ENCODE measurements at regions not wholly inside any gene's neighbourhood (a gene's known extent, or its start where the extent isn't known, plus 50 kb on each side); places are given as distances from the start of the nearest gene placed in this dataset.

GRCh38 chr1:163013826-163014600 lies 55.1 kb upstream of the RGS4 start:
- intact Hi-C loops (cut with DNase I), result no loop called here
- no peaks in the 10 kb centered on the region for H3K4me1 ChIP-seq (replicated peaks)
- WGBS, result 74% methylated on average over 6 of the region's 6 CpGs
- TF ChIP-seq POLR2AphosphoS5 (IDR thresholded peaks at IDR 0.05), result no peak
- no peak for TF ChIP-seq POLR2A (IDR thresholded peaks at IDR 0.05)
- no peak for TF ChIP-seq CTCF (IDR thresholded peaks at IDR 0.05)
- H3K36me3 ChIP-seq, result no peaks in the 10 kb centered on the region
- no peak overlapping the region for H3K27ac ChIP-seq
- DNase-seq (ENCODE audit: low spot score), result no peak
- H3K27me3 ChIP-seq (replicated peaks; ENCODE audit: insufficient read depth), result no peaks in the 10 kb centered on the region
- no peak overlapping the region for H3K4me3 ChIP-seq
- H3K9me3 ChIP-seq, result no peaks in the 10 kb centered on the region

GRCh38 chr1:163006051-163006834 lies 62.9 kb upstream of the RGS4 start:
- intact Hi-C loops (cut with DNase I), result no loop called here

GRCh38 chr1:162997499-162998285 lies 71.5 kb upstream of the RGS4 start:
- Histone ChIP-seq H3K4me3 (no peak overlapping the region), H3K4me1 (replicated peaks) (no peaks in the 10 kb centered on the region), H3K27ac (no peak overlapping the region), H3K36me3 (no peaks in the 10 kb centered on the region), H3K27me3 (replicated peaks; ENCODE audit: insufficient read depth) (no peaks in the 10 kb centered on the region), H3K9me3 (no peaks in the 10 kb centered on the region)
- intact Hi-C loops (cut with DNase I), result no loop called here
- 77% methylated on average over 2 of the region's 2 CpGs for WGBS
- TF ChIP-seq POLR2A (IDR thresholded peaks at IDR 0.05), result no peak
- TF ChIP-seq CTCF (IDR thresholded peaks at IDR 0.05), result no peak
- TF ChIP-seq POLR2AphosphoS5 (IDR thresholded peaks at IDR 0.05), result no peak
- DNase-seq (ENCODE audit: low spot score), result no peak

More at GRCh38 chr1:163006051-163006834, 62.9 kb upstream of the RGS4 start:
- 88% methylated on average over 10 of the region's 10 CpGs for WGBS
- H3K4me1 ChIP-seq (replicated peaks), result no peaks in the 10 kb centered on the region
- TF ChIP-seq POLR2A (IDR thresholded peaks at IDR 0.05), result no peak
- no peak for TF ChIP-seq CTCF (IDR thresholded peaks at IDR 0.05)
- no peak for TF ChIP-seq POLR2AphosphoS5 (IDR thresholded peaks at IDR 0.05)
- no peak overlapping the region for H3K27ac ChIP-seq
- no peak for DNase-seq (ENCODE audit: low spot score)
- no peaks in the 10 kb centered on the region for H3K27me3 ChIP-seq (replicated peaks; ENCODE audit: insufficient read depth)
- no peaks in the 10 kb centered on the region for H3K9me3 ChIP-seq
- no peaks in the 10 kb centered on the region for H3K36me3 ChIP-seq
- H3K4me3 ChIP-seq, result no peak overlapping the region

GRCh38 chr1:162996261-162996660 lies 72.9 kb upstream of the RGS4 start:
- no peak overlapping the region for H3K27ac ChIP-seq
- H3K9me3 ChIP-seq, result no peaks in the 10 kb centered on the region
- H3K36me3 ChIP-seq, result no peaks in the 10 kb centered on the region
- intact Hi-C loops (cut with DNase I), result no loop called here
- H3K4me1 ChIP-seq (replicated peaks), result no peaks in the 10 kb centered on the region
- no peak for DNase-seq (ENCODE audit: low spot score)
- no peak overlapping the region for H3K4me3 ChIP-seq
- WGBS, result 97% methylated on average over 1 of the region's 1 CpG
- TF ChIP-seq POLR2A (IDR thresholded peaks at IDR 0.05) (no peak), CTCF (IDR thresholded peaks at IDR 0.05) (no peak), POLR2AphosphoS5 (IDR thresholded peaks at IDR 0.05) (no peak)
- no peaks in the 10 kb centered on the region for H3K27me3 ChIP-seq (replicated peaks; ENCODE audit: insufficient read depth)

Measured in prostate gland (tissue), 2 donors.